Activated B cell treated with CpG ODN at 0.5 μM for 24 hours (primary cell): ENCODE measurements at regions not wholly inside any gene's neighbourhood (a gene's known extent, or its start where the extent isn't known, plus 50 kb on each side); places are given as distances from the start of the nearest gene placed in this dataset.

Experiments used
- ATAC-seq: fragments of 200-7000 bp; cut with Tn5 transposase; one replicate; pipeline ENCODE4 v1.10.0; 2021; ENCODE audit warnings: low read depth, mild to moderate bottlenecking, moderate library complexity
- CTCF ChIA-PET: fragments of 350-600 bp; sonication (Branson Sonifier 250); formaldehyde crosslinking; loops from one replicate; lab custom pipeline; 2021; ENCODE audit warnings: antibody characterized with exemption; lab: Charles Lee
- POLR2A ChIA-PET: fragments of 350-600 bp; sonication (Branson Sonifier 250); formaldehyde crosslinking; loops from one replicate; lab custom pipeline; 2021; ENCODE audit warnings: antibody characterized with exemption; lab: Charles Lee
- DNase-seq: peaks from one replicate; pipeline ENCODE4 v3.0.0; 2022
- H3K27ac Mint-ChIP-seq: one replicate; pipeline ENCODE4 v1.8.0; 2020; ENCODE audit warnings: mixed read lengths
- H3K27me3 Mint-ChIP-seq: one replicate; pipeline ENCODE4 v1.8.0; 2021; ENCODE audit warnings: mixed read lengths
- H3K36me3 Mint-ChIP-seq: one replicate; pipeline ENCODE4 v1.8.0; 2021; ENCODE audit warnings: low read depth, mixed read lengths
- H3K4me1 Mint-ChIP-seq: one replicate; pipeline ENCODE4 v1.8.0; 2021; ENCODE audit warnings: mixed read lengths
- H3K4me3 Mint-ChIP-seq: one replicate; pipeline ENCODE4 v1.8.0; 2020; ENCODE audit warnings: mild to moderate bottlenecking, mixed read lengths
- H3K9me3 Mint-ChIP-seq: one replicate; pipeline ENCODE4 v1.8.0; 2020; ENCODE audit warnings: mixed read lengths
- CTCF ChIP-seq: fragments of 200-600 bp; IDR thresholded peaks from one replicate; pipeline ENCODE4 v1.8.0; 2022; ENCODE audit warnings: antibody characterized with exemption, mild to moderate bottlenecking
- intact Hi-C: fragments of 100-400 bp; cut with micrococcal nuclease; formaldehyde crosslinking; loops from one replicate; pipeline ENCODE4 v1.15.1; 2024

GRCh38 chr2:125085904-125086303 lies 1060.8 kb downstream of the CNTNAP5 start:
- intact Hi-C loops: no loop called here
- CTCF ChIA-PET: no interaction called here
- no peak overlapping the region for H3K27ac Mint-ChIP-seq
- ATAC-seq (no peak), DNase-seq (no peak)
- no peak for TF ChIP-seq CTCF
- H3K4me3 Mint-ChIP-seq: no peak overlapping the region
- peaks cover 7% of the 10 kb centered on the region for H3K9me3 Mint-ChIP-seq
- no peaks in the 10 kb centered on the region for H3K4me1 Mint-ChIP-seq
- H3K36me3 Mint-ChIP-seq: no peaks in the 10 kb centered on the region
- POLR2A ChIA-PET: no interaction called here
- no peaks in the 10 kb centered on the region for H3K27me3 Mint-ChIP-seq

DNA sequence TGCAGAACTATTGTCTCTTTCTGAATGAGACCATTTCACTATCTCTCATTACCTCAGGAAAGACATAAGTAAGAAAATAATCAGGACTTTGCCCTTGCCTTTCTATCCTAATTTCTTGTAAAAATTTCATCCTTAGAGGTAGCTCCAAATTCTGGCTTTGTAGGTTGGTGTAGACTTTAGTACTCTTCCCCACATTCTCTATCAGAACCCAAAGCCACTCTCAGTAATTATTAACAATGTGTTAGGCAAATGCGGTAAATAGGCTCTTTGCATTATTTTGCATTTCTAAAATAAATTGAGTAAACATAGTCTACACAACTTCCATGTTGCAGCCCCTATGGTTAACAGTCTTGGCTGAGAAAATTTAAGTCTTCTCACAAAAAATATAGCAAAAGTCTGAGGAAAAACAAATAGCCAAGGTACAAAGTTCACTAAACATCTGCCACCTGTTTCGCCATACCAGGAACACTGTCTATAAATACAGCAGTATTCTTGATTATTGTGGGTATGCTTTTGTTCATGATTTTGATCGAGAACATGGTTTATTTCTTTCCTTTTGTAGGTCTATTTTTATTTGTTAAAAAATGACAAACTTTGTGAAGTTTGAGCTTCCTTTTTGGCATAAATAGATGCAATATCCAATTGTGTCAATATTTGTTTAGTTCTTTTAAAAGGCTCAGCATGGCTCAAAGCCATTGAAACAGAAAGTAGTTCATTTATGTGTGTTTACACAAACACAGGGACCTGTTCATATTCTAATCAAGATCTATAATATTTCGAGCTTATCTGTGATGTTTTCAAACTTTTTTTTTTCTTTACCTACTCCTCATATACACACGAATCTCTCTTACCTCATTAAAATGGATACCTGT lies 1061.5 kb downstream of the CNTNAP5 start:
- Mint-ChIP-seq H3K9me3 (peaks cover 7% of the 10 kb centered on the region), H3K36me3 (no peaks in the 10 kb centered on the region), H3K4me3 (no peak overlapping the region), H3K4me1 (no peaks in the 10 kb centered on the region), H3K27ac (no peak overlapping the region), H3K27me3 (no peaks in the 10 kb centered on the region)
- no peak for DNase-seq
- intact Hi-C loops: no loop called here
- no peak for ATAC-seq
- CTCF ChIA-PET: no interaction called here
- TF ChIP-seq CTCF: no peak
- POLR2A ChIA-PET: no interaction called here

DNA sequence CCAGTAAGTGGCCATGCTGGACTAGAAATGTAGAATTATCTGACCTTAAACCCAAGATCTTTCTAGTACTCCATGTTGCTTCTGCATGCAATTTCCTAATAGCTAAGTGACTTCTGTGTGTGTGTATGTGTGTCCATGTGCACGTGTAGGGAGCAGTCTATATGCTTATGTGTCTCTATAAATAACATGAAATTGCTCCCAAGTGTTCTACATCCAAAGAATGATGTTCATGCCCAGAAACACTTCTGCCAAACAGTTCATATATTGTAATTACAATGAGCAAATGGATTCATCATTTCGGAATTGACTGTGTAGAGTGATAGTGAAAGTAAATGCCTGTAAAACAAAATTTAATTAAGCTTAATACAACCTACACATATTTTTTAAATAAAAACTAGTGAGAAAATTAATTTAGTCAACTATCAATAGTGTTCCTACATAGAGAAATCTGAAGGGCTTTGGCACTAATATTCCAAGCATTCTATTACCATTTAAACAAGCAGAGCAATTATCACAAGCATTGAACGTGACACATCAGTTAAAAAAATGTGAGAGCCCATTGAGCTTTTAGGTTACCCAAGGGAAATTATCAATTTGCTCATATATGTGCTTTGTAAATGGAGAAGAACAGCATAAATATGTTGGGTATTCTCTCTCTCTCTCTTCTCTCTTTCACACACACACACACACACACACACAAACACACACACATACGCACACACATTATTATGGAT lies 1067.4 kb downstream of the CNTNAP5 start:
- CTCF ChIA-PET: no interaction called here
- no peak for TF ChIP-seq CTCF
- POLR2A ChIA-PET: no interaction called here
- Mint-ChIP-seq H3K27me3 (no peaks in the 10 kb centered on the region), H3K36me3 (no peaks in the 10 kb centered on the region), H3K4me1 (no peaks in the 10 kb centered on the region), H3K9me3 (peaks cover 3% of the 10 kb centered on the region), H3K27ac (no peak overlapping the region), H3K4me3 (no peak overlapping the region)
- intact Hi-C loops: no loop called here
- ATAC-seq (no peak), DNase-seq (no peak)

DNA sequence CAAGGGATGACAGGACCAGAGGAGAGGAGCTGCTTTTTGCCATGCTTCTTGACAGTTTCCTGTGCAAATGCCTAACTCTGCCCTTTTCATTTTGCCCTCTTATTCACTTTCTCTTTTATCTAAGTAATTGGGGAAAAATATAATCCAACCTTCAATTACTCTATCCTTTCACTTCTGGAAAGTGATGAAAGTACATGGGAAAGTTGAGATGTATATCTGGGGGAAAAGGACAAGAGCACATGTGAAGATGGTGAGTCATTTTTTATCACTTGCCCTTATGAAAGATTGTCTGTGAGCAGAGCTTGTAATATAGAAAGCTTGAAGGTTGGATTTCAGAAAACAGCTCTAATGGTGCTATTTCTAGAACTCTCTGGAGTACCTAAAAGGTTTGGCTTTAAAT lies 1070.7 kb downstream of the CNTNAP5 start:
- Mint-ChIP-seq H3K4me1 (no peaks in the 10 kb centered on the region), H3K27ac (no peak overlapping the region), H3K36me3 (no peaks in the 10 kb centered on the region), H3K27me3 (no peaks in the 10 kb centered on the region), H3K9me3 (peaks cover 5% of the 10 kb centered on the region), H3K4me3 (no peak overlapping the region)
- no peak for ATAC-seq
- no peak for TF ChIP-seq CTCF
- POLR2A ChIA-PET: no interaction called here
- CTCF ChIA-PET: no interaction called here
- DNase-seq: no peak
- intact Hi-C loops: no loop called here

- H3K4me1 Mint-ChIP-seq: no peaks in the 10 kb centered on the region
- intact Hi-C loops: no loop called here
- TF ChIP-seq CTCF: no peak
- no peak overlapping the region for H3K4me3 Mint-ChIP-seq
- H3K36me3 Mint-ChIP-seq: no peaks in the 10 kb centered on the region
- no peaks in the 10 kb centered on the region for H3K27me3 Mint-ChIP-seq
- DNase-seq (no peak), ATAC-seq (no peak)
- H3K9me3 Mint-ChIP-seq: peaks cover 7% of the 10 kb centered on the region
- CTCF ChIA-PET: no interaction called here
- POLR2A ChIA-PET: no interaction called here
- H3K27ac Mint-ChIP-seq: no peak overlapping the region
Observed at GRCh38 chr2:125106710-125107109, 1081.6 kb downstream of the CNTNAP5 start.
